ENCODE measurements at regions not wholly inside any gene's neighbourhood (a gene's known extent, or its start where the extent isn't known, plus 50 kb on each side); places are given as distances from the start of the nearest gene placed in this dataset.

- H3K9ac ChIP-seq (ENCODE audit: low read length in 2 of 2) = no peak overlapping the region
- H3K27me3 ChIP-seq (ENCODE audit: control insufficient read depth in 1 of 2, insufficient read depth in 2 of 2, low read length in 2 of 2) = peaks cover 2 to 3% of the 10 kb centered on the region in 2 donors
- no peaks in the 10 kb centered on the region for H3K9me3 ChIP-seq (ENCODE audit: control insufficient read depth in 2 of 2, low read length in 2 of 2)
- no peak overlapping the region for H3K4me3 ChIP-seq (ENCODE audit: low read length in 2 of 2)
- no peaks in the 10 kb centered on the region for H3K4me1 ChIP-seq (ENCODE audit: control insufficient read depth, insufficient read depth, low read length)
- H3K27ac ChIP-seq (ENCODE audit: low read length) = no peak overlapping the region
- H3K36me3 ChIP-seq (ENCODE audit: control insufficient read depth in 2 of 2, insufficient read depth in 2 of 2, low read length in 2 of 2) = no peaks in the 10 kb centered on the region
These were observed 79.9 kb upstream of the SEPTIN5 start for GRCh38 chr22:19634226-19634975.

GRCh38 chr22:19635644-19636043 is 78.7 kb upstream of the SEPTIN5 start:
- Histone ChIP-seq H3K4me3 (ENCODE audit: low read length in 2 of 2) (no peak overlapping the region), H3K9ac (ENCODE audit: low read length in 2 of 2) (no peak overlapping the region), H3K27me3 (ENCODE audit: control insufficient read depth in 1 of 2, insufficient read depth in 2 of 2, low read length in 2 of 2) (peaks cover 2 to 5% of the 10 kb centered on the region in 2 donors), H3K4me1 (ENCODE audit: control insufficient read depth, insufficient read depth, low read length) (no peaks in the 10 kb centered on the region), H3K9me3 (ENCODE audit: control insufficient read depth in 2 of 2, low read length in 2 of 2) (no peaks in the 10 kb centered on the region), H3K27ac (ENCODE audit: low read length) (no peak overlapping the region), H3K36me3 (ENCODE audit: control insufficient read depth in 2 of 2, insufficient read depth in 2 of 2, low read length in 2 of 2) (no peaks in the 10 kb centered on the region)

DNA sequence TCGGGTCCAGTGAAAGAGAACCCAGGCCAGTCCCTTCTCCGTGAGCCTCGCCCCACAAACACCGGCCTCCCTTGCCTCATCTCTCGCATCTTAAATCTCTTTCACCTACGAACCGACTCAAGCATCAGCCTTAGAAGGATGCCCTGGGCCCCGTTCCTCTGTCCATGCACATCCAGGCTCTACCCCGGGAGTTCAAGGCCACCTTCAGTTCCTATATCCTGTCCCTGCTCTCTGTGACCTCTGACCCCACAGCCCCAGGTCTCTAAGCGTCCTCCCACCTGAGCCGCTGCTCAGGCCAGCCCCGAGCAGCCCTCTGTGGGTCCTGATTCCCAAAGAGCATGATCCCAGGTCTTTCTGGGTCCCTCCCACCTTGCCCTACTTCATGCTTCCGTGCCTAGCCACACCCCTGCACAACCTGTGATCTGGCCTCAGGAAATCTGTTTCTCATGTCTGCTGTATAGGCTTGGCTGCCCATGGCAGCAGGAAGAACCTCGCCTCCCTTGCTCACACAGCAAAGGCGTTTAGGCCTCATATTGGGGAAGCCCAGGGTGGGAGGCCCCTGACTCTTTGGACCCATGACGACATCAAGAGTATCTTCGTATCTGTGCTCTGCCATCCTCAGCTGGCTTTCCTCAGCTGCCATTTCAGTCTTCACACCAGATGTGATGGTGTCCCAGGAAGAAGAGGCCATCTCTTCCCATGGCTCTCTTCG is 77.5 kb upstream of the SEPTIN5 start:
- Histone ChIP-seq H3K9me3 (ENCODE audit: control insufficient read depth in 2 of 2, low read length in 2 of 2) (no peaks in the 10 kb centered on the region), H3K9ac (ENCODE audit: low read length in 2 of 2) (no peak overlapping the region), H3K27me3 (ENCODE audit: control insufficient read depth in 1 of 2, insufficient read depth in 2 of 2, low read length in 2 of 2) (peaks cover 10 to 15% of the 10 kb centered on the region in 2 donors), H3K27ac (ENCODE audit: low read length) (no peak overlapping the region), H3K4me3 (ENCODE audit: low read length in 2 of 2) (no peak overlapping the region), H3K4me1 (ENCODE audit: control insufficient read depth, insufficient read depth, low read length) (no peaks in the 10 kb centered on the region), H3K36me3 (ENCODE audit: control insufficient read depth in 2 of 2, insufficient read depth in 2 of 2, low read length in 2 of 2) (no peaks in the 10 kb centered on the region)

DNA sequence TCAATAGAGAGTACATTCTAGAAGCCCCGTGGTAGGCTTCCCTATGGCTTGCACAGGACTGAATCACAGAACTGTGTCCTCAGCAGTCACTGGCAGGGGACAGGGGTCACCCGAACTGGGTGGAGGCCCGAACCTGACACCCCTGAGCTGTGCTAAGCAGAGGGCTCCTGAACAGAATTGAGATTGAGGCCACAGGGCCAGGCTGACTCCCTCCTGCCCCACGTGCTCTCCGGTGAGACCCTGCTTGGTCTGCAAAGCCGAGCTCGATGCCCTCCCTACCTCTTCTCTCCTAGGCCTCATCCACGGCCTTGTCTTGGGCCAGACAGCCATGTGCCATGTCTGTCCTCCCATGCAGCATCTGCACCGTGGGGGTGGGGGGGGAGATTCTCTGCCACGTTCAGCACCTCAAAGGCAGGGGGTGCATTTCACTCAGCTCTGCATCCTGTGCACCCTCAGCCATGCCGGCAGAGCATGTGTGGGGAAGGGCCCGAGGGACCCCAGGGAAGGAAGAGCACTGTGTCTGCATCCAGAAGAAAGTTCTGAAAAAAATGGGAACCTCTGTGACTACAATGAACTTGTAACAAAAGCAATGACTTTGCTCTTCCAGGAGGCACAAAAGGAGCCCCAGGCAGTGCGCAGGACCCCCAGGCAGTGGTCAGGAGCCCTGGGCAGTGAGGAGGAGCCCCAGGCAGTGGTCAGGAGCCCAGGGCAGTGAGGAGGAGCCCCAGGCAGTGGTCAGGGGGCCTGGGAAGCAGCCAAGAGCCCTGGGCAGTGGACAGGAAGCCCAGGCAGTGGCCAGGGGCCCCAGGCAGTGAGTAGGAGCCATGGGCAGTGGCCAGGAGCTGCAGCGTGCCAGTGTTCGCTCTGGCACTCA is 76.7 kb upstream of the SEPTIN5 start:
- no peaks in the 10 kb centered on the region for H3K9me3 ChIP-seq (ENCODE audit: control insufficient read depth in 2 of 2, low read length in 2 of 2)
- no peaks in the 10 kb centered on the region for H3K4me1 ChIP-seq (ENCODE audit: control insufficient read depth, insufficient read depth, low read length)
- no peak overlapping the region for H3K4me3 ChIP-seq (ENCODE audit: low read length in 2 of 2)
- H3K36me3 ChIP-seq (ENCODE audit: control insufficient read depth in 2 of 2, insufficient read depth in 2 of 2, low read length in 2 of 2) = no peaks in the 10 kb centered on the region
- no peak overlapping the region for H3K27ac ChIP-seq (ENCODE audit: low read length)
- peaks cover 12 to 18% of the 10 kb centered on the region in 2 donors for H3K27me3 ChIP-seq (ENCODE audit: control insufficient read depth in 1 of 2, insufficient read depth in 2 of 2, low read length in 2 of 2)
- no peak overlapping the region for H3K9ac ChIP-seq (ENCODE audit: low read length in 2 of 2)

DNA sequence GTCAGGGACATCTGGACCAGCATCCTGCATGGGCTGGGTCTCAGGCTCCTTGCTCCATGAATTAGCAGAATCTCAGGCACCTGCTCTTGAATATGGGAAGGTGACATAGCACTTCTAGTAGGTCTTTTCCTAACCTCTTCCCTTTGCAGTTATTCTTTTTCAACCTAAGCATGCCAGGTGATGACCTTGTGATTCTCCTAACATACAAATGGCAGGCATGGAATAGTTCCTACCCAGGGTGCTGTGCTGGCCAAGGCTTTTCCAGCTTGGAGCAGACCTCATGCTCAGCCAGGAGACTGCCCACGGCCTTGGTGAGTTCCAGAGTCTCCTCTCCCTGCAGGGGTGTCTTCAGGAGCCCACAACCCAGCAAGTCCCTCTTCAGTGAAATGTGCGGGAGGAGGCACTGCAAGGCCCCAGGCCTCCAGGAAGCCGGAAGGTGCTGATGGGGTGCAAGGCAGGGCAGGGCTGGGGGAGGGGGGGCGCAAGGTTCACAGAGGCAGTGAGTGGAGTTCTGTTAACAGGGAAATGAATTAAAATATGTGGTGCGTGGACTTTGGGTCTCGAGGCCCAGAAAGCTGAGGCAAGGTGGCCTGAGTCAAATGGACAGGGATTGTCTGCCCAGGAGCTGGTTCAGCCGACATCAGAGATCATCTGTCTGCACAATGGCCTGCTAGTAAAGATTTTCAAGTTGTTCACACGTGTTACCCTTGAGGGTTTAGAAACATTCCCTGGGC is 75.9 kb upstream of the SEPTIN5 start:
- Histone ChIP-seq H3K27me3 (ENCODE audit: control insufficient read depth in 1 of 2, insufficient read depth in 2 of 2, low read length in 2 of 2) (peaks cover 12 to 18% of the 10 kb centered on the region in 2 donors), H3K4me3 (ENCODE audit: low read length in 2 of 2) (no peak overlapping the region), H3K4me1 (ENCODE audit: control insufficient read depth, insufficient read depth, low read length) (no peaks in the 10 kb centered on the region), H3K9ac (ENCODE audit: low read length in 2 of 2) (no peak overlapping the region), H3K9me3 (ENCODE audit: control insufficient read depth in 2 of 2, low read length in 2 of 2) (no peaks in the 10 kb centered on the region), H3K36me3 (ENCODE audit: control insufficient read depth in 2 of 2, insufficient read depth in 2 of 2, low read length in 2 of 2) (no peaks in the 10 kb centered on the region), H3K27ac (ENCODE audit: low read length) (no peak overlapping the region)

GRCh38 chr22:19639610-19640135 is 74.6 kb upstream of the SEPTIN5 start:
- no peak overlapping the region for H3K9ac ChIP-seq (ENCODE audit: low read length in 2 of 2)
- H3K9me3 ChIP-seq (ENCODE audit: control insufficient read depth in 2 of 2, low read length in 2 of 2) = no peaks in the 10 kb centered on the region
- no peak overlapping the region for H3K27ac ChIP-seq (ENCODE audit: low read length)
- H3K36me3 ChIP-seq (ENCODE audit: control insufficient read depth in 2 of 2, insufficient read depth in 2 of 2, low read length in 2 of 2) = no peaks in the 10 kb centered on the region
- H3K27me3 ChIP-seq (ENCODE audit: control insufficient read depth in 1 of 2, insufficient read depth in 2 of 2, low read length in 2 of 2) = peaks cover 16 to 19% of the 10 kb centered on the region in 2 donors
- no peaks in the 10 kb centered on the region for H3K4me1 ChIP-seq (ENCODE audit: control insufficient read depth, insufficient read depth, low read length)
- no peak overlapping the region for H3K4me3 ChIP-seq (ENCODE audit: low read length in 2 of 2)

GRCh38 chr22:19640306-19640705 is 74.0 kb upstream of the SEPTIN5 start:
- no peaks in the 10 kb centered on the region for H3K36me3 ChIP-seq (ENCODE audit: control insufficient read depth in 2 of 2, insufficient read depth in 2 of 2, low read length in 2 of 2)
- no peak overlapping the region for H3K4me3 ChIP-seq (ENCODE audit: low read length in 2 of 2)
- H3K27me3 ChIP-seq (ENCODE audit: control insufficient read depth in 1 of 2, insufficient read depth in 2 of 2, low read length in 2 of 2) = peaks cover 20 to 21% of the 10 kb centered on the region in 2 donors
- H3K27ac ChIP-seq (ENCODE audit: low read length) = no peak overlapping the region
- no peaks in the 10 kb centered on the region for H3K4me1 ChIP-seq (ENCODE audit: control insufficient read depth, insufficient read depth, low read length)
- no peaks in the 10 kb centered on the region for H3K9me3 ChIP-seq (ENCODE audit: control insufficient read depth in 2 of 2, low read length in 2 of 2)
- H3K9ac ChIP-seq (ENCODE audit: low read length in 2 of 2) = no peak overlapping the region

- no peak overlapping the region for H3K4me3 ChIP-seq (ENCODE audit: low read length in 2 of 2)
- H3K27ac ChIP-seq (ENCODE audit: low read length) = no peak overlapping the region
- H3K9me3 ChIP-seq (ENCODE audit: control insufficient read depth in 2 of 2, low read length in 2 of 2) = peaks cover 0 to 2% of the 10 kb centered on the region in 2 donors
- peaks cover 20 to 21% of the 10 kb centered on the region in 2 donors for H3K27me3 ChIP-seq (ENCODE audit: control insufficient read depth in 1 of 2, insufficient read depth in 2 of 2, low read length in 2 of 2)
- no peaks in the 10 kb centered on the region for H3K4me1 ChIP-seq (ENCODE audit: control insufficient read depth, insufficient read depth, low read length)
- H3K36me3 ChIP-seq (ENCODE audit: control insufficient read depth in 2 of 2, insufficient read depth in 2 of 2, low read length in 2 of 2) = no peaks in the 10 kb centered on the region
- no peak overlapping the region for H3K9ac ChIP-seq (ENCODE audit: low read length in 2 of 2)
These were observed 72.9 kb upstream of the SEPTIN5 start for GRCh38 chr22:19641254-19641982.

- Histone ChIP-seq H3K27ac (ENCODE audit: low read length) (no peak overlapping the region), H3K27me3 (ENCODE audit: control insufficient read depth in 1 of 2, insufficient read depth in 2 of 2, low read length in 2 of 2) (peaks cover 20 to 21% of the 10 kb centered on the region in 2 donors), H3K4me3 (ENCODE audit: low read length in 2 of 2) (no peak overlapping the region), H3K4me1 (ENCODE audit: control insufficient read depth, insufficient read depth, low read length) (no peaks in the 10 kb centered on the region), H3K9ac (ENCODE audit: low read length in 2 of 2) (no peak overlapping the region), H3K9me3 (ENCODE audit: control insufficient read depth in 2 of 2, low read length in 2 of 2) (peaks cover 0 to 2% of the 10 kb centered on the region in 2 donors), H3K36me3 (ENCODE audit: control insufficient read depth in 2 of 2, insufficient read depth in 2 of 2, low read length in 2 of 2) (no peaks in the 10 kb centered on the region)
These were observed 72.3 kb upstream of the SEPTIN5 start for GRCh38 chr22:19641983-19642451.
